Jurkat, Clone E6-1 (cell line): ENCODE measurements at regions not wholly inside any gene's neighbourhood (a gene's known extent, or its start where the extent isn't known, plus 50 kb on each side); places are given as distances from the start of the nearest gene placed in this dataset.

Experiments
- DNase-seq: peaks from one replicate; pipeline ENCODE4 v3.0.0-alpha.2; 2011; ENCODE audit warnings: low read depth, low spot score
- H3K4me3 ChIP-seq: 2 replicates; pipeline ENCODE4 v1.5.1; 2011; ENCODE audit warnings: mild to moderate bottlenecking, low read length, control low read depth, moderate library complexity

DNA sequence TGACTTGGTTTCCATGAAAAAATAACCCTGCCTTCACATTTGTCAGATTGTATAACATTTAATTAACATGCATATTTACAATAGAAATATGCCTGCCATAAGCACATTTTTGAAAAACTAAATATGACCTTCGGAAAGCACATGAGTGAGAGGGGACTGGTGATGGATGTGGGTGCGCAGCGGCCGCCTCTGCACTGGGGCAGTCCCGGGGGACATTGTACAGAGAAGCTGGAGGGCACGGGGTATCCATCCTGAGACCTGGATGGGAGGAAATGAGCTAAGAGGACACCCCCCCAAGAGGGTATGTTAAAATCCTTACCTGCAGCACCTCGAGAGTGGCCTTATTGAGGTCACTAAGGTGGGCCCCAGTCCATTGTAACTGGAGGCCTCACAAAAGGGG, 161.3 kb upstream of the IRX4 start:
- no peak overlapping the region for H3K4me3 ChIP-seq
- DNase-seq: no peak

DNA sequence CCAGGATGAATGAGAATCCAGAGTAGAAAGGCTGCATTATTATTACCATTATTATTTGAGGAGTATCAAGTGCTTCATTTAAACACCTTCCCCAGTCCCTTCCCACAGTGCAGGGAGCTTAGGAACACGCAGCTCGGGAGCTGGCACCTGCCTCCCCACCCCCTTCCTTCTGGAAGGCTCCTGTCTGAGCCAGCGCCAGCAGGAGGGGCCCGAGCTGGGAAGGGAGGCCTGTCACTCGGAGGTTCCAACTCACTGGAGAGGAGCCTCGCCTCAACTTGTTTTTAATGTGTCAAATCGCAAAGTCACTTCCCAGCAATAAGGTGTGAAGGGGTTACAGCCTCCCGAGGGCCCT, 156.4 kb upstream of the IRX4 start:
- DNase-seq: no peak
- no peak overlapping the region for H3K4me3 ChIP-seq

DNA sequence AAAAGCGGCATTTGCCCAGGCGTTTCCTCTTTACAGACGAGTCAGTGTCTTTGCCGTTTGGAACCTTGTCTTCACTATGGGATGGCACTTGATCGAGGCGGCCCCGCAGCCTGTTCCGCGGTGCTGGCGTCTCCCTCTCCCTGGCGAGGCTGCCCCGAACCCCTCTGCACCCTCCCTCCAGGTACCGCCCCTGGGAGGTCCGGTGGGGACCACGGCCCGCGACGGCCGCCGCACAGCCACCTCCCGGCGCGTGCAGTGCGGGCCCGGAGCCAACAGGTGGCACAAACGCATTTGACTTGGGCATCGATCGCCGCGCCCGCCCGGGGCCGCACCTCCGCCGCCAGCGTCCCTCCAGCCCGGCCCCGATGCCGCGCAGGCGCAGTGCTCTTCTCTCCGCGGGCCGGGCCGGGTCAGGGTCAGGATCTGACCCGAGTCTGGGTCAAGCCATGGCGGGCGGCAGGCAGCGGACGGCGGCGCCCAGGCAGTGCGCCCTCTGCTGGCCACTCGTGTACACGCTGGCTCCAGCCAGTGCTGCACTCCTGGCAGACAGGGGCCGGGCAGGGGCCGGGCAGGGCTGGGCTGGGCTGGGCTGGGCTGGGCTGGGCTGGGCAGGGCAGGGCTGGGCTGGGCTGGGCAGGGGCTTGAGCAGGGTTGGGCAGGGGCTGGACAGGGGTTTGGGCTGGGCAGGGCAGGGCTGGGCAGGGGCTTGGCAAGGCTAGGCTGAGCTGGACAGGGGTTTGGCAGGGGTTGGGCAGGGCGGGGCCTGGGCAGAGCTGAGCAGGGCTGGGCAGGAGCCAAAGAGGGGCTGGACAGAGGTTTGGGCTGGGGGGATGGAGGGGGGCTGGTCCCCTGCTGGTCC, 155.8 kb upstream of the IRX4 start:
- H3K4me3 ChIP-seq: peak overlapping the region; percentile 53
- DNase-seq: peak; percentile 22

DNA sequence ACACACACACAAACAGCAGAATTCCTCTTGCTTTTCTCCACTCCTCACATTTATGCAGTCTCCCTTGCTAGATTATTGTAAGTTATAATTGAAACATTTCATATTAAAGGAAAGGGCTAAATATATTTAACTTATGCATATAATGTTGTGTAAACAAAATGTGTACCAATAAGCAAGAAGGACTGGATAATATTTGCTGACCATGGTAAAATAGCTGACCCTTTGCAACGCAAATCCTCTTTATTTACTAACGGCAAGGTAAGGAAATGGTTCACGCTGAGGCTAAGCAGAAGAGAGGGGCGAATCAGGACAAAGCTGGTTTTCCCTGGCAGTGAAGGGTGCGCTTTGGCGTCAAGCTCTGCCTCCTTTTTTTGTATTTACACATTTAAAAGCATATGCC, 154.2 kb upstream of the IRX4 start:
- no peak for DNase-seq
- H3K4me3 ChIP-seq: no peak overlapping the region

DNA sequence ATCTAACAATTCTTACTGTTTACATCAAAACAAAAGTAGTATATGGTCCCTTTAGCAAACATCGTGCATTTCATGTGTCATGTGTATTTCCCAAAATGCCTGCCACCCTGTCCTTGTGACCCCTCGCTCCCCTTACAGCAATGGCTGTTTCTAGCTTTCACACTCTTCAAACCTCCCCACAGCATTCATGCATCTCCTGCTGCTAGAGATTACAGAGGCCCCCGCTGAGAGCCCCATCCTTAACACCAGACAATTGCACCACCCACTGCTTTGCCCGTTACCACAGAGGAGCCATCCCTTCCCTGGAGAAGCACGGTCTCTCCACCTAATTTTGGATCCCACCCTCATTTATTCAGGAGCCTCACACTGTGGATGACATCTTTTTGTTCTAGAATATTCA, 149.7 kb upstream of the IRX4 start:
- no peak for DNase-seq
- no peak overlapping the region for H3K4me3 ChIP-seq

DNA sequence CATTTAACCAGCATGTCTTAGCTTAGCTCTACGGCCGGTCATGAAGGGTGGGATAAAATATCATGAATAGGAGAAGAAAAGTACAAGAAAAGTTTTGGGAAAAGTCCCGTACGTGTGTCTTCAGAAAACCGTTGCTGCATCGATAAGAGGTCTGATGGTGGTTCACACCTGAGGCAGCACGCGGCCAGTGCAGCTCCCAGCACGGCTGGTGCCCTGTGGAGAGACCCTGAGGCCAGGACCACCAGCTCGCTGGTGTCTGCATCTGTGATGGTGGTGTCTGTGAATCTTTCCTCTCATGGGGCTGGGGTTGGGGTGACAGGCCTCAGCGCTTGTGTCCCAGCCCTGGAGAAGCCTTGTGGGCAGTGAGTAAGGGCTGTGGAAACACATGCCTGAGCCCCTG, 148.9 kb upstream of the IRX4 start:
- no peak for DNase-seq

DNA sequence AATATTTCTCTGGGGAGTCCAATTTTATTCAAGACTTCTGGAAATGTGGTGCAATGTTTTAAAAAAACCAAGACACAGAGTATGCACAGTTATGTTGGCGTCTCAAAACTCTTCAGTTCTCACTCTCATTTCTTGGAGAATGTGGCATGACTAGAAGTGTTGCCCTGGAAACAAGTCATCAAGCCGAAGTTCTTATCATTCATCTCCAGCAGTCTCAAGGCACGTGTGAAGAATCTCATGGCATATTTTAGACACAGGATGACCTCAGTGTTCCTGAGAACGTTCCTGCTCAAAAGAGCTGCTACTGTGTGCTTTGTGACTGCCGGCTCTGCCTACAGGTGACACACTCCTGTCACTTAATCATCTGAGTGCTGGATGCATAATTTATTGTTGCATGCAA, 147.4 kb upstream of the IRX4 start:
- no peak for DNase-seq
- no peak overlapping the region for H3K4me3 ChIP-seq

More for the DNA sequence above, 148.9 kb upstream of the IRX4 start:
- H3K4me3 ChIP-seq: no peak overlapping the region

DNA sequence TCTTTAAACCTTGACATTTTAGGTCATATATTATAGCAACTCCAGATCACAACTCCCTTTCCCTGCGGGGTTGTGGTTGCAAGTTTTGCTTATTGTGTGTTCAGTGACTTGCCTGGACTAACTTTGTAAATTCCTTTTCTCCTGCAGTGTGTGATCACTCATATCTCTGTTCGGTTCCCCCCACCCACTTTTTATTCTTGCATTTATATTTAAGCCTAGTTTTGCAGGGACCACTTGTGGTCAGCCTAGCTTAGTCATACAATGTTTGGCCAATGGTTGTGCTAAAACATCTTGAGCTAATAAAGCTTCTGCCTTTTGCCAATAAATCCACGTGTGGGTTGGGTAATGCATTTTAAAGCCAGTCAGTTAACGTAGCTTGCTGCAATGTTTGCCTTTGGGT, 146.5 kb upstream of the IRX4 start:
- DNase-seq: no peak
- H3K4me3 ChIP-seq: no peak overlapping the region

DNA sequence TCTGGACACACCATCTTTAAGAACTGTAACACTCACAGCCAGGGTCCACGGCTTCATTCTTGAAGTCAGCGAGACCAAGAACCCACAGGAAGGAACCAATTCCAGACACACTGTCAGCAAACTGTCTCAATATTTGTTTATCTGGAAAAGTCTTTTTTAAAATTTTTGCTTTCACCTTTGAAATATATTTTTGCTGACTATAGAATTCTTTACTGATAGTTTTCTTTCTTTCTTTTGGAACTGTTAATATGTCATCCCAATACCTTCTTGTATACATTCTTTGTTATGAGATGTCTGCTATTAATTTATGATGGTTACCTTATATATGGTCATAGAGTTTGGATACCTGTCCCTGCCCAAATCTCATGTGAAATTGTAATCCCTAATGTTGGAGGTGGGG, 145.1 kb upstream of the IRX4 start:
- no peak overlapping the region for H3K4me3 ChIP-seq
- DNase-seq: no peak

DNA sequence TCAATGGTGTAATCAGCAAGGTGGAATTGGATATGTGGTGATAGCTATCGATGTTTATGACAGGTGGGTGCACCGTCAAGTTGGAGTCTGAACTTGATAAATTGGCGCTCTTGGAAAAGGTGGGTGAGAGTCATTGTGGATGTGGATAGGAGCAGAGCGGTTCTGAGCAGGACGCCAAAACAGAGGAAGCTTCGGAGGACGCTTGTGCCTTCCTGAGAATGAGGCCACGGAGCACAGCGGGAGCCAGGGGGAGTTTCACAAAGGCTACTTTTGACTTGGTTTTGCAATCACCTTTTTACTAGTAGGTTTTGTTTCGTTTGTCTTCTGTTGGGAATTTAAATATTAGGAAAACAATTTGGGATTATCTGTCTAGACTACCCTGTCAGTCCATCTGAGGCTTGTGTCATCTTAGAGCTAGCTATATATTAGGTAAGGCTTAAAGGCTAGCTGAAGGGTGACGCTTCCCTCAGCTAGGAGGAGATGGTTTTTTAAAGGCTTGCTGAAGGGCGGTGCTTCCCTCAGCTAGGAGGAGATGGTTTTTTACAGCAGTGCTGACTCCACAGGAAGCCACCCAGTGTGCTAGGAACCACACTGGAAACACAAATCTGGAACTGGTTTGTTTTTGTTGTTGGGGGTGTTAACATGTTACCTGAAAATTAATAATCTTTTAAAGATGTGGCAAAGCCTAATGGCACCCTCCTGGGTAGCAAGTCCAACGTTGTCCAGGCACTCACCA, 142.4 kb upstream of the IRX4 start:
- no peak for DNase-seq
- no peak overlapping the region for H3K4me3 ChIP-seq

DNA sequence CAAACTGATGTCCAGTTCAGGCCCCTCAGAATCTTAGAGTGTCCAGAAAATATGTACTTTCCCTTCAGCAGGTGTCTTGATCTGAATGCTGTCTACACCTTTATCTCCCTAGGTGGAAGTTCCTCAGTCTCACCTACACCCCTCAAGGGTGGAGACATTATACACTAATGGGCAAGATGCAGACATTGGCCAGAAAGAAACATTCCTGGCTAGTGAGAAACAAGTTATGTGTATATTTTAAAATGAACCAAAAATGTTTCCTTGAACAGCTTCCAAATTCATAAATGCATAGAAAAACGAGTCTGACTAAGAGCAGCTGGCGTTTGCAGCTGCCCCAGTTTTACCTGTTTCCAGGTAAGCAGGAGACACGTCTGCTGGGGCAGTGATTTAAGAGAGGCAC, 140.5 kb upstream of the IRX4 start:
- no peak for DNase-seq
- H3K4me3 ChIP-seq: no peak overlapping the region

DNA sequence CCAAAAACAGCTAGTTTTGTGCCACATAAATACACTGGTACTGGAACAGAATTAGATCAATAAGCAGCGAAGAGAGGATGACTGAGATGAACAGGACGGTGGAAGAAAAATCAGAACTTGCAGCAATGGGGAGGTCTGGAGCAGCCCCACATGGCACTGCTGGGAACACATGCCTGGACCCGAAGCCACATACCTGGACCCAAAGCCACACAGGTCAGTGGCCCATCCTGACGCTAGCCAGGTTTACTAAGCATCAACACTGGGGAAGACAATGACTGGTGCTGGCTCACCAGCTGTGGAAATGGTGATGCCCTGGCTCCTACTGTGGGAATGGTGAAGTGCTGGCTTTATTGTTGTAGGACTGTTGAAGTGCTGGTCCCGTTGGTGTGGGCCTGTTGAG, 139.7 kb upstream of the IRX4 start:
- H3K4me3 ChIP-seq: no peak overlapping the region
- no peak for DNase-seq

DNA sequence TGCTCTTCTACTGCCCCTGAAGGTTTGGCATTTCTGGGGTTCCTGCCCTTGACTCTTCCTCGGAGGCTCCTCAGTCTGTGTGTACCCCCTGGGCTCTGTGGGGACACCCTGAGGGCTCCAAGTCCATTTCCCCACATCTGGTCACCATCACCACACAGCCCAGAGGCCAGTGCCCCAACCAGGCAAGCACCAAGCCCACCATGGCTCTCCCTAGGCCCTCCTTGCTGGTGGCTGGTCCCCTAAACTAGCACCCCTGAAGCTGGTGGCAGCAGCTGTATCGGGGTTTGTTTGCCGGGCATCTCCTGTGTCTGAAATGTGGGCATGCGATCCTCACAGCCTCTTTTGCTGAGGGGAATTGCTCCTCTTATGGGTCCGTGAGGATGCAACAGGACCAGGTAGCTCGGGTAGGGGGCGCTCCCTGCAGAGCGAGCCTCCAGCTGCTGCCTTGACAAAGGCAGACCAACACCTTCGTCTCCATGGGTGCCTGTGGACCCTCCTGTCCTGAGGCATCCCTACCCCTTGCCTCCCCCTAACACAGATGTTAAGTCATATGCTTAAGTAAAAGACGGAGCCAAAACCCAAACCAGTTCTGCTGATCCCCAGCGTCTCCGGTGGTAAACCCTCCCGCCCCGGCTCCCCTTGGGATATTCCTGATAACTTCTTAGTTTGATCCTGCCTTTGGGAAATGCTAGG, 138.9 kb upstream of the IRX4 start:
- DNase-seq: no peak
- no peak overlapping the region for H3K4me3 ChIP-seq

DNA sequence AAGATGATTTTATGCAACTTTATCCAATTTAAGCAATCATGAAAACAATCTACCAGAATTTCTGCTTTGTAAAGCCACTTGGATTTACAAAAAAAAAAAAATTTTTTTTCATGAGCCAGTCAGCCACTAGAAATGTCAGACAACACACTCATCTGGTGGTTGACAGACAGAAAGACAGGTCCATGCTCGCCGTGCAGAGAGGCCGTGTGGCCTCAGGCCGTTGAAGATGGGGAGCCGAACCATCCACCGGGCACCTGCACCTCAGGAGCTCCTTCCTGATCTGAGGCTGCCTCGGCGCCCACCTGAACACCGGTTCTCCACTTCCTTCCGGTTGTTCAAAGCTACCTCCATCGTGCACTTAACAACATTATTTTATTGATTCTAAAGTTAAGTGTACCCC, 138.0 kb upstream of the IRX4 start:
- no peak for DNase-seq

DNA sequence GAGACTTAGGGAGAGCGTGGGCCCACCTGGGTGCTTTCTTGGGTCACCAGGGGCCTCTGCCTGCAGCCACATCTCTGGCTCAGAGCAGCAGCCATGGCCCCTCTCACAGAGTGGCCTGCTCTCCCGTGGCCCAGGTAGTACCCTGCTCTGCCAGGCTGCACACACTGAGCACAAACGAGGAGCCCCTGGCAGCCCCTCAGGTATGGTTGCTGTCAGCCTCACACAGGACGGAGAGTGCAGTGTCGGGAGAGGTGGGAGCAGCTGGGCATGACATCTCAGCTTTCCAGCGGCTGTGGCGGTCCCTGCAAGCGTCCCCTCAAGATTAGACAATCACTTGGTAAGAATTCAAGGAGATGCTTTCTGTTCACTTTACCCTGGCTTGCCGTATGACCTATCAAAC, 137.0 kb upstream of the IRX4 start:
- H3K4me3 ChIP-seq: no peak overlapping the region
- DNase-seq: no peak

More for the DNA sequence above, 138.0 kb upstream of the IRX4 start:
- H3K4me3 ChIP-seq: no peak overlapping the region

DNA sequence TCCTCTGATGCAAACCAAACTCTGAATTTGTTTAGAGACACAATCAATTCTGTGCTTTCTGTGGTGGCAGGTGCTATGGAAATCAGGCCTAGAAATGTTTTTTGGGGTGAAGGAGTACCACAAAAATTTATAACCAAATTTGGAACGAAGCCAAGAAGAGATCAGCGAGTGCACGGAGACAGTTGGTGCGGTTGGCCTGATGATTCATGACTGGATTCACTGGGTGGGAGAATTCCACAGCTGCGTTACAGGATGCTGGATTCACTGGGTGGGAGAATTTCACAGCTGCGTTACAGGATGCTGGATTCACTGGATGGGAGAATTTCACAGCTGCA, 135.6 kb upstream of the IRX4 start:
- DNase-seq: no peak
- no peak overlapping the region for H3K4me3 ChIP-seq

DNA sequence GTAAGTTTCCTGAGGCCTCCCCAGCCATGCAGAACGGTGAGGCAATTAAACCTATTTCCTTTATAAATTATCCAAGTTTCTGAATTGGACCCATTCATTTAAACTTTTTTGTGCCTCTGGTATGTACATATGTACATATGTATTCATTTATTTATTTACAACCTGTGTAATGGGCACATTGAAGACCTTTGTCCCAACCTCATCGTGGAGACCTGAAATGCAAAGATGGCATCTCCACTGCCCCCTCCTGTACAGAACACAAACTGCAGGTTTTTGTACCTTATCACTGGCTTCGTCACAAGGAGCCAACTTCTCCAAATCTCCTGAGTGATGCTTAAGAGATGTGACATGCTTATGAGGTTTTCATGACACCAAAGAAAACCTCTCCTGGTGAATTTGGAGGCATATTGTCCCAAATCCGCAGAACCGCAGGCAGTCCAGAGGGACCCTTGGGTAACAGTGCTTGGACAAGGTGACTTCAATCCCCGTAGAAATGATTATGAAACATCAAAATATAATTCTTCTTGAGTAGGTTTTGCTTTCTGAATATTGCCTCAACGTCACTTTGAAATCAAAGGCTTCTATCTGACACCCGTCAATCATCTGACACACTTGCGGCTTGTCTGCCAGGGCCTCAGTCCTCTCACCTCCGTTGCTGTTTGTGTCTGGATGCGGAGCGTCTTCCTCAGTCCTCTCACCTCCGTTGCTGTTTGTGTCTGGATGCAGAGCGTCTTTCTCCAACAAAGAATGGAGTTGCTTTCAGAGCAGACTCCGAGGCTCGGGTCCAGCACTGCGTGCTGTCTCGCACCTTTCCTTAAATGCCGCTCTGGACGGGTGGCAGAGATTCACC, 135.0 kb upstream of the IRX4 start:
- peak; percentile 63 for DNase-seq
- H3K4me3 ChIP-seq: no peak overlapping the region

DNA sequence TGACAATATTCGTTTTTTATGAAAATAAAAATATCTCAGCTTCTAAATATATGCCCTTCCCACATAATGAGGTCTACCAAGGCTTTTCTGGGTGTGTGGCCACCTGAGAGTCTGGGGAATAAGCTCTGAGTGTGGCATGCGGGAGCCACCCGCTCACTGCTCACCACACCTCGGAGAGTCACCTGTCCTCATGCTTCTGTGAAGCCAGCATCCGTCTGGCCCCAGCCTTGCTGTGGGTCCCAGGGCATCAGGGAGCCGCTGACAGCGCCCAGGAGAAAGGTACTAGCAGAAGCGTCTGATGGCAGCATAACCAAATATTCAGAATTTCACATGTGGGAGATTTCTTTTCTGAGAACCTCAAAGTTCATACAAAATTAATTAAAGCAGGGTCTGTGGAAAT, 133.2 kb upstream of the IRX4 start:
- no peak overlapping the region for H3K4me3 ChIP-seq
- no peak for DNase-seq

DNA sequence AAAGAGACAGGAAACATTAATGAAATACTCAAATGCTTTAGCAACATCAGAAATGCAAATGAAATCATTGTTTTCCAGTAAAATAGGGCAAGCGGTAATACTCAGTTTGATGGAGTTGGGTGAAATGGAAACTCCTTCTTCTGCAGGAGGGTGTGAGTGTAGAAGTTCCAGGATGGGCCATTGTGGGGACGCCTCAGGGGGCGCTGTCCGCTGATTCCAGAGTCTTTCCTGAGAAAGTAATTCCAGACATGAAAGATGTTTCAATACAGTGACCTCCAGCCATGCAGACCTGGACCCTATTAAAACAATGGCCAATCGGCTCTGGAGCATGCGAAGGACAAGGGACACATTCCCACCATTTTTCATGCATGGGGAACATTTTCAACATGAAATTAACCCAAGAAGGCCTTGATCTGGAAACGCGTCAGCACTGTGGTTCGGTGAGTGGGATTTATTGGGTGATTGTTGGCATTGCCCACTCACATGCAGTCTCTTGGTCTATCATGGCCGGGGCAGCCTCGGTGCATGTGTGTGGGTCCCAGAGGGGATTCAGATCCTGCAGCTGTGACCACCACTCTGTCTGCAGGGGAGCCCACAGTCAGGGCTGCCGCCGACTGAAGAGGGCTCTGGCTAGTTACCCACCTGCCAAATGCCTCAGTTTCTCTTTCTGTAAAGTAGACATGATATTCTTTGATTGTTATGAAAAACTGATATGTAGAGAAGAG, 132.6 kb upstream of the IRX4 start:
- H3K4me3 ChIP-seq: no peak overlapping the region
- no peak for DNase-seq
